MM.1S (cell line): ENCODE measurements at regions not wholly inside any gene's neighbourhood (a gene's known extent, or its start where the extent isn't known, plus 50 kb on each side); places are given as distances from the start of the nearest gene placed in this dataset.

Experiments
- DNase-seq: peaks from one replicate; pipeline ENCODE4 v3.0.0-alpha.2; 2015
- H2AFZ ChIP-seq: fragments of 300-600 bp; sonication (generic); 2 replicates; pipeline ENCODE4 v1.6.0; 2016; ENCODE audit warnings: antibody characterized with exemption, low read length
- H3F3A ChIP-seq: fragments of 300-600 bp; sonication (generic); 2 replicates; pipeline ENCODE4 v1.6.1; 2016; ENCODE audit warnings: mild to moderate bottlenecking, antibody characterized with exemption, low read length, moderate library complexity, mixed read lengths; ENCODE audit not compliant: insufficient read depth
- H3K27ac ChIP-seq: fragments of 300-600 bp; sonication (generic); 2 replicates; pipeline ENCODE4 v1.5.1; 2016; ENCODE audit warnings: mild to moderate bottlenecking, low read length
- H3K27me3 ChIP-seq: fragments of 300-600 bp; sonication (generic); replicated peaks from 2 replicates; pipeline ENCODE4 v1.6.0; 2016; ENCODE audit warnings: low read length; ENCODE audit not compliant: insufficient read depth
- H3K36me3 ChIP-seq: fragments of 300-600 bp; sonication (generic); replicated peaks from 2 replicates; pipeline ENCODE4 v1.6.1; 2016; ENCODE audit warnings: mild to moderate bottlenecking, low read length, mixed read lengths; ENCODE audit not compliant: insufficient read depth
- H3K4me1 ChIP-seq: fragments of 300-600 bp; sonication (generic); 2 replicates; pipeline ENCODE4 v1.6.1; 2016; ENCODE audit warnings: low read length, mixed read lengths
- H3K4me2 ChIP-seq: fragments of 300-600 bp; sonication (generic); 2 replicates; pipeline ENCODE4 v1.6.0; 2016; ENCODE audit warnings: low read depth, low read length
- H3K4me3 ChIP-seq: fragments of 300-600 bp; sonication (generic); 2 replicates; pipeline ENCODE4 v1.5.1; 2016; ENCODE audit warnings: low read length, mixed read lengths
- H3K79me2 ChIP-seq: fragments of 300-600 bp; sonication (generic); 2 replicates; pipeline ENCODE4 v1.6.1; 2016; ENCODE audit warnings: mixed run types, low read length, mixed read lengths
- H3K9ac ChIP-seq: fragments of 300-600 bp; sonication (generic); 2 replicates; pipeline ENCODE4 v1.6.1; 2016; ENCODE audit warnings: low read length, mixed read lengths
- H3K9me2 ChIP-seq: fragments of 300-600 bp; sonication (generic); replicated peaks from 2 replicates; pipeline ENCODE4 v1.6.1; 2016; ENCODE audit warnings: mild to moderate bottlenecking, low read length, mixed read lengths; ENCODE audit not compliant: insufficient read depth
- H3K9me3 ChIP-seq: fragments of 300-600 bp; sonication (generic); replicated peaks from 2 replicates; pipeline ENCODE4 v1.6.1; 2016; ENCODE audit warnings: mild to moderate bottlenecking, low read length, mixed read lengths; ENCODE audit not compliant: insufficient read depth
- H4K20me1 ChIP-seq: fragments of 300-600 bp; sonication (generic); 2 replicates; pipeline ENCODE4 v1.6.1; 2016; ENCODE audit warnings: mild to moderate bottlenecking, low read length, moderate library complexity, mixed read lengths; ENCODE audit not compliant: insufficient read depth
- CTCF ChIP-seq: fragments of 300-600 bp; sonication (generic); IDR thresholded peaks from 2 replicates; pipeline ENCODE4 v1.5.1; 2016; ENCODE audit warnings: antibody characterized with exemption, low read length, mixed read lengths
- EZH2 ChIP-seq: fragments of 300-600 bp; sonication (generic); optimal IDR thresholded peaks from 2 replicates; pipeline ENCODE3; 2017; ENCODE audit warnings: low read depth, mild to moderate bottlenecking, antibody characterized with exemption, low read length, mixed read lengths
- EZH2phosphoT487 ChIP-seq: fragments of 300-600 bp; sonication (generic); IDR thresholded peaks from 2 replicates; pipeline ENCODE4 v1.6.1; 2018; ENCODE audit warnings: antibody characterized with exemption, low read length

GRCh38 chr5:44626846-44627245 lies 181.9 kb upstream of the MRPS30 start:
- no peak for DNase-seq
- TF ChIP-seq EZH2phosphoT487: no peak
- no peak for TF ChIP-seq CTCF
- no peak for TF ChIP-seq EZH2
- Histone ChIP-seq H3K9me2 (no peaks in the 10 kb centered on the region), H3K27ac (no peak overlapping the region), H3K79me2 (no peaks in the 10 kb centered on the region), H3K9ac (no peak overlapping the region), H3K4me1 (no peaks in the 10 kb centered on the region), H3K4me2 (no peak overlapping the region), H3K36me3 (no peaks in the 10 kb centered on the region), H3K27me3 (no peaks in the 10 kb centered on the region), H3K9me3 (no peaks in the 10 kb centered on the region), H4K20me1 (no peaks in the 10 kb centered on the region), H3K4me3 (no peak overlapping the region), H2AFZ (no peak overlapping the region), H3F3A (no peaks in the 10 kb centered on the region)

- Histone ChIP-seq H3K79me2 (no peaks in the 10 kb centered on the region), H3K4me3 (no peak overlapping the region)
- DNase-seq: no peak
Measured at GRCh38 chr5:44622331-44622730, 186.4 kb upstream of the MRPS30 start.

GRCh38 chr5:44619875-44620610 lies 188.7 kb upstream of the MRPS30 start:
- H3K36me3 ChIP-seq: no peaks in the 10 kb centered on the region

More at GRCh38 chr5:44622331-44622730, 186.4 kb upstream of the MRPS30 start:
- H3K4me1 ChIP-seq: no peaks in the 10 kb centered on the region
- no peak overlapping the region for H3K4me2 ChIP-seq
- H4K20me1 ChIP-seq: no peaks in the 10 kb centered on the region
- H3K9ac ChIP-seq: no peak overlapping the region
- H3K9me3 ChIP-seq: no peaks in the 10 kb centered on the region
- TF ChIP-seq EZH2phosphoT487 (no peak), CTCF (no peak), EZH2 (no peak)
- H3K27me3 ChIP-seq: no peaks in the 10 kb centered on the region
- H3F3A ChIP-seq: no peaks in the 10 kb centered on the region
- H2AFZ ChIP-seq: no peak overlapping the region
- H3K36me3 ChIP-seq: no peaks in the 10 kb centered on the region
- no peaks in the 10 kb centered on the region for H3K9me2 ChIP-seq
- H3K27ac ChIP-seq: no peak overlapping the region

More at GRCh38 chr5:44619875-44620610, 188.7 kb upstream of the MRPS30 start:
- Histone ChIP-seq H3K4me1 (no peaks in the 10 kb centered on the region), H3K4me3 (no peak overlapping the region), H3K9me3 (no peaks in the 10 kb centered on the region), H3K79me2 (no peaks in the 10 kb centered on the region), H3K4me2 (no peak overlapping the region), H3K27ac (no peak overlapping the region), H3K9me2 (no peaks in the 10 kb centered on the region), H4K20me1 (no peaks in the 10 kb centered on the region), H2AFZ (no peak overlapping the region), H3F3A (no peaks in the 10 kb centered on the region), H3K27me3 (no peaks in the 10 kb centered on the region), H3K9ac (no peak overlapping the region)
- no peak for TF ChIP-seq EZH2
- TF ChIP-seq EZH2phosphoT487: no peak
- TF ChIP-seq CTCF: no peak
- no peak for DNase-seq
